ENCODE measurements at regions not wholly inside any gene's neighbourhood (a gene's known extent, or its start where the extent isn't known, plus 50 kb on each side); places are given as distances from the start of the nearest gene placed in this dataset.
"Not testable (repeated sequence)": the region's sequence is repeated elsewhere in the genome, so short reads cannot be mapped to it uniquely, and the experiment has no call there.

DNA sequence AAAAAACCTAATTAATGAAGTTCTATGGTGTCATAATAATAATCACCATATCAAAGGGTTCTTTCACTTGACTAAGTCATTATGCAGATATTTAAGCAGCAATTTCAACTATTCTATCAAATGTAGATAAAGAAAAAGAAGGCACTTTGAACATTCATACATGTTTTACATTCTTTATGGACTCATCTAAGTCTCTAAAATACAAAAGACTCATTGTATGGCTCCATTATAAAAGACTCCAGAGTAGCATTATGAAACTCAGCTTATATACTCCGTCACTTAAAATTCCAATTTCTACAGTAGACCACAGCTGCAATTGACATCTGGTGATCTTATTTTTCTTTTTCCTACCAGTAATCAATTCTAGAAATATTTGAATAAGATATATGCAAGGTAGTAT lies 173.5 kb upstream of the KIF2B start:
- DNase-seq (ENCODE audit: low read depth) = no peak
- in situ Hi-C loops (cut with HindIII; ENCODE audit: low pct_unique_long_range_greater_than_20kb, low sequenced_read_pairs) = no loop called here

DNA sequence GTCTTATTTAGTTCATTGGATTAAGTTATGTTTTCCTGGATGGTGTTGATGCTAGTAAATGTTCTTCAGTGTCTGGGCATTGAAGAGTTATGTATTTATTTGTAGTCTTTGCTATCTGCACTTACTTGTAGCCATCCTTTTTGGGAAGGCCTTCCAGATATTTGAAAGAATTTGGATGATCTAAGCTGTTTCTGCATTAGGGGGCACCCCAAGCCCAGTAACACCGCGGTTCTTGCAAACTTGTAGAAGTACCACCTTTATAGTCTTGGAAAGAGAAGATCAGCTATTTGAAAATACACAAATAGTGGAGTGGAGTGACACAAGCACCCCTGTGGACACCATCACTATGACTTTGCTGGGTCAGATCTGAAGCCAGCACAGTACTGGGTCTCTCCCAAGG lies 175.9 kb upstream of the KIF2B start:
- no peak for DNase-seq (ENCODE audit: low read depth)
- in situ Hi-C loops (cut with HindIII; ENCODE audit: low pct_unique_long_range_greater_than_20kb, low sequenced_read_pairs) = no loop called here

DNA sequence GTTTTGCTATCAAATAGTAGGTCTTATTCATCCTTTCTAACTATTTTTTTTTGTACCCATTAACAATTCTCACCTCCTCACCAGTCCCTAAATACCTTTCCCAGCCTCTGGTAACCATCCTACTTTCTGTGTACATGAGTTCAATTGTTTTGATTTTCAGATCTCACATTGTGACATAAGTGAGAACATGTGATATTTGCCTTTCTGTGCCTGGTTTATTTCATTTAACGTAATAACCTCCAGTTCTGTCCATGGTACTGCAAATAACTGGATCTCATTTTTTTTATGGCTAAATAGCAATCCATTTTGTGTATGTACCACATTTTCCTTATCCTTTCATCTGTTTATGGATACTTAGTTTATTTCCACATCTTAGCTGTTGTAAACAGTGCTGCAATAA lies 181.9 kb upstream of the KIF2B start:
- in situ Hi-C loops (cut with HindIII; ENCODE audit: low pct_unique_long_range_greater_than_20kb, low sequenced_read_pairs) = no loop called here
- no peak for DNase-seq (ENCODE audit: low read depth)

DNA sequence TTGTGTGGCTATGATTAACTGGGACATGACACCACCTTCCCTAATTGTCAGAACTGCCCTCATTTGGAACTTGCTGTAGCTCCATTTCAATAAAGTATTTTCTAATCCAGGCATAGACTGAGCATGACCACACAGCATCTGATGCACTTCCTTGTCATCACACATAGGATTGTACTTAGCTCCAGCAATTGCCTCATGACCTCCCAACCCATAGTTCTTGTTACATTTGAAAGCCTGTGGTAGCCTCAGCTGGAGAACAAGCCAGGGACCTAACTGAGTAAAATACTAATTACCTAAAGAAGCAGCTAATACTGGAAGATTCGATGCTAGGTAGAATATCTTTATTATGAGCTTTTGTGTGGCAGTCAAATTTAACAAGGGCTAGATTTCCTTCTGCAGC lies 187.3 kb upstream of the KIF2B start:
- DNase-seq (ENCODE audit: low read depth) = no peak
- in situ Hi-C loops (cut with HindIII; ENCODE audit: low pct_unique_long_range_greater_than_20kb, low sequenced_read_pairs) = no loop called here

DNA sequence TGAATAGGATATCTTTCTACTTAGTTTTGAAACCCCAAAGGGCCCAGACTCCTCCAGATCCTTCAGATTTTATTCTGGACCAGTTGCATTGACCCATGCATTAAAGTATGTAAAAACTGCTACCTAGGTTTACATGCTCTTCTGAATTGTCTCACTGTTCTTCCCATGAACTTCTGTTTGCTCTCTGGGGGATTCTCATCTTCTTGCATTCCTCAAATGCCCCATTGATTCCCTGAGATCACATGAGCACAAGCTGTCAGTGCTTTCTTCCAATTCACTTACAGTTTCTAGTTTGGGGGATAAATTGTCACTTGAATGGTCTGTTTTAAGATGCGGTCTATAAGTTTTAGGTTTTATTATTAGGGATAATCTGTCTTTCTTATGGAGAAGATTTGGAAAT lies 188.9 kb upstream of the KIF2B start:
- in situ Hi-C loops (cut with HindIII; ENCODE audit: low pct_unique_long_range_greater_than_20kb, low sequenced_read_pairs) = no loop called here
- no peak for DNase-seq (ENCODE audit: low read depth)

DNA sequence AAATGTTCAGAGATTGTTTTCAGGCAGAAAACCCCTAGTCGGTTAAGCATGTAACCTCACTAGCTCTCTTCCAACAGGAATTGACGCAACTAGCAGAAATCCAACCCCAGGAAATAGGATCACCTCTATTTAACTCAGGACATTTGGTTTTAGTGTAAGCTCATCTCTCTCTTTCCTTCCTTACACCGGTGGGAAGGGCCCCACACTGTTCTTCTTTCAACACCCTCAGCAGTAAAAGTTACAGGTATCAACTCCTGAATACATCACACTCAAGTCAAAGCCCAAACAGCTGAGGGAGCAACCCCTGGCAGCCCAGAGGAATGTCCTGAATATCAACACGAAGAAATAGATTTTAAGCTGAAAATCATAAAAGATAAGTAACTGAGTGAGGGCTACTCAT lies 191.2 kb upstream of the KIF2B start:
- in situ Hi-C loops (cut with HindIII; ENCODE audit: low pct_unique_long_range_greater_than_20kb, low sequenced_read_pairs) = no loop called here
- DNase-seq (ENCODE audit: low read depth) = no peak

DNA sequence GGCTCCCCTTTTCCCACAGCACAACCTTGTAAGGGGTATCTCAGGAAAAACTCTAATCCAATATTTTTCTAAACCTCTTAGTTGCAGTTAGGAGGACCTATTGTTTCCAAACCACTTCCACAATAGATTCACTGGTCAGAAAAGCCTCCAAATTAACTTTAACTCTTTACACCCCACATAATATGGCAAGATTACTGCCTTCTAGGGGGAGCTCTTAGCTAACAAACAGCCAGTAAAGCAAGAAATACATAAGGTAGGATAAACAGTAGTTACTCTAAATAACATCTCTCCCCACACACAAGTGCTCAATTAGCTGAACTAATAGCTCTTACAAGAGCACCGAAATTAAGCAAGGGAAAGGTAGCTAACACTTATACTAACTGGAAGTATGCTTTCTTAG lies 192.1 kb upstream of the KIF2B start:
- no peak for DNase-seq (ENCODE audit: low read depth)
- in situ Hi-C loops (cut with HindIII; ENCODE audit: low pct_unique_long_range_greater_than_20kb, low sequenced_read_pairs) = no loop called here

DNA sequence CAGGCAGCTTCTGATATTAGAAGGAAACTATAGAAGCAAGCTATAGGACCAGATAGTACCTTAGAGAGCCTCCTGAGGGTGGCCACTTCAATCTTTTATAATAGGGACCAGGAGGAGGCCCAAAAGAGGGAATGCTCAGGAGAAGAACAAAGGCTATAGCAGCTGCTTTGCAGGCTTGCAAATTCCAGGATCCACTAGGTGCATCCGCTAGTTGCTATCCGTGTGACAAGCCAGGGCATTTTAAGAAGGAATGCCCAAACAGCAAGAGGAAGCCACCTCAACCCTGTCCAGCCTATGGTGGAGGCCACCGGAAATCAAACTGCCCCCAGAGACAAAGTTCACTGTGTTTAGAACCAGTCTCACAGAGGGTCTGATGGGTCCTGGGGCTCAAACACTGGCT lies 192.6 kb upstream of the KIF2B start:
- in situ Hi-C loops (cut with HindIII; ENCODE audit: low pct_unique_long_range_greater_than_20kb, low sequenced_read_pairs) = no loop called here
- DNase-seq (ENCODE audit: low read depth) = no peak

DNA sequence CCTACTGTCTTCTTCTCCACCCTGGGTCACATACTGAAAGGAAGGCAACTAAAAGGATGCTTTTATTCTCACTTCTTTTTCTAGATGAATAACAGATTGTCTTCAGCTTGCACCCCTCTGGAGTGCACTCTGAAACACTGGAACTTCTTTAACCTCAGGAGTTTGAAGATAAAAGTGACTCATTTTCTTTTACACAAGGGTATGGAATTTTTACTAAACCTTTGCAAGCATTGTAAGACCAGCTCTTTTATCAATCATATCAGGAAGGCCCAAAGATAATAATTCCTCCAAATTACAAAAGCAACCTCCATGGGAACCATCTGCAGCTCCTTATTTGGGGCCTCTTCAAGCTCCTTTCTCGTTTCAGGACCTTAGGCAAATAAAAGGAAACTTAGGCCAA lies 193.5 kb upstream of the KIF2B start:
- in situ Hi-C loops (cut with HindIII; ENCODE audit: low pct_unique_long_range_greater_than_20kb, low sequenced_read_pairs) = no loop called here
- DNase-seq (ENCODE audit: low read depth) = no peak

DNA sequence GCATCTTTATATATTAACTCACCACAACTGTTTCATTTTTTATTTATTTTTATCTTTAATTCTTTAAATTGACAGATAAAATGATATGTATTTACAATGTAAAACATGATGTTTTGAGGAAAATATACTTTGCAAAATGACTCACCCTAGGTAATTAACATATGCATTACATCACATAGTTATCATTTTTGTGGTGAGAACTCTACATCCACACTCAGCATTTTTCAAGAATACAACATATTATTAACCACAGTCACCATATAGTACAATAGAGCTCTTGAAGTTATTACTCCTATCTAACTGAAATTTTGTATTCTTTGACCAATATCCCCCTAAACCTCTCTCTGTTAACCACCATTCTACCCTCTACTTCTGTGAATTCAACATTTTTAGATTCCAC lies 194.7 kb upstream of the KIF2B start:
- peak; percentile 66 for DNase-seq (ENCODE audit: low read depth)
- in situ Hi-C loops (cut with HindIII; ENCODE audit: low pct_unique_long_range_greater_than_20kb, low sequenced_read_pairs) = no loop called here

DNA sequence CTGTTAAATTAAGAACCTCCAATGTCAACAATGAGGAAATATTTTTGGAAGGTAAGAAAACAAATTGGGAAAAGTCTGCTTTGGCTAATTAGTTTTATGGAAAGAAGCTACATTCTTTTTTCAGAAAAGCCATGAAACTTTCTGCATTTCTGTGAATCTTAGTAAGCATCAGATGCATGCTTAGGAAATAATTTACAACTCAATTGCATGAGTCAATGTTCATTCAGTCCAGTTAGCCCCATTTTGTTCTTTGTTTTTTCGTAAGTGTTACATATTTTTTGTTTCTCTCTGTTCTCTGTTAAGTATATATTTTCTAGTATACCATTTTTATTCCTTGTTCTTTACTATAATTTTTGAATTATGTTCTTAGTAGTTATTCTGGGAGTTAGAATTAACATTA lies 195.2 kb upstream of the KIF2B start:
- in situ Hi-C loops (cut with HindIII; ENCODE audit: low pct_unique_long_range_greater_than_20kb, low sequenced_read_pairs) = no loop called here
- DNase-seq (ENCODE audit: low read depth) = peak; percentile 81

DNA sequence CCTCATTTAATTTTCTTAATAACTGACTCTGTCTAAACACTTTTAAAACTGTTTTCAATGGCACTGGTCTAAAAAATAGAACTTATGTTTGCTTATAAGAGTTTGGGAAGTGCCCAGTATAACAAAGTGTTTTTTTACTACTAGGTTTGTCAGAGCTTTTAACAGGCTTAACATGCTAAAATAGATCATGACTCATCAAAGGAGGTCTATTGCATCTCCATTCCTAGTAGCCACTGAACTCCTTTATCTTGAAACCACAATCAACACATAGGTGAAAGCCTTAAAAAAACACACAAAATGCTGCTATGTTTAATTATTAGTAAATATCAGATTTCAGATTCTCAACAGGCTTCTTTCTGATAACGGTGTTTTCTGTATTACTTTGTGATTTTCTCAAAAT lies 196.4 kb upstream of the KIF2B start:
- DNase-seq (ENCODE audit: low read depth) = peak; percentile 72
- in situ Hi-C loops (cut with HindIII; ENCODE audit: low pct_unique_long_range_greater_than_20kb, low sequenced_read_pairs) = no loop called here

DNA sequence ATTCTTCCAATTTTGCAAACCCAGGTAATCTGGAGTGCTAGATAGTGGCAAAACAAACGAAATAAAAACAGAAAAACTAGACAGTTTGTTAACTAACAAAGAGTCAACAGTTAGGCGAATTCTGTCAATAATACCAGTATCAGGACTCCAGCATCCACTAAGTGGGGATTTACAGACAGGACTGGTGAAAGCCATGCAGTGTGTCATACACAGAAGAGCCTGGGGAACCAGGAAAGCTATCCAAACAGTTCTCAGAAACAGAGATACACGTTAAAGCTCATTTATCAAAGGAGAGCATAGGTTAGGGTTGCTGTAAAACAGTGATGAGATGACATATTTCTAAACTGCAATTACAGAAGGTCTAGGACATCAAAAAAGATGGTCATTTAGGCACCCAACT lies 203.7 kb upstream of the KIF2B start:
- in situ Hi-C loops (cut with HindIII; ENCODE audit: low pct_unique_long_range_greater_than_20kb, low sequenced_read_pairs) = no loop called here
- no peak for DNase-seq (ENCODE audit: low read depth)

DNA sequence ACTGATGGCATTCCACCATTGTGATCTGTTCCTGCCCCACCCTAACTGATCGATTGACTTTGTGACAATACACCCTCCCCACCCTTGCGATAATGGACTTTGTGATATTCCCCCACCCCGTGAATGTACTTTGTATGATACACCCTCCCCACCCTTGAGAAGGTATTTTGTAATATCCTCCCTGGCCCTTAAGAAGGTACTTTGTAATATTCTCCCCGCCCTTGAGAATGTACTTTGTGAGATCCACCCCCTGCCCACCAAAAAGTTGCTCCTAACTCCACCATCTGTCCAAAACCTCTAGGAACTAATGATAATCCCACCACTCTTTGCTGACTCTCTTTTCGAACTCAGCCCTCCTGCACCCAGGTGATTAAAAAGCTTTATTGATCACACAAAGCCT lies 214.5 kb upstream of the KIF2B start:
- in situ Hi-C loops (cut with HindIII; ENCODE audit: low pct_unique_long_range_greater_than_20kb, low sequenced_read_pairs); DNase-seq (ENCODE audit: low read depth): not testable (repeated sequence)

DNA sequence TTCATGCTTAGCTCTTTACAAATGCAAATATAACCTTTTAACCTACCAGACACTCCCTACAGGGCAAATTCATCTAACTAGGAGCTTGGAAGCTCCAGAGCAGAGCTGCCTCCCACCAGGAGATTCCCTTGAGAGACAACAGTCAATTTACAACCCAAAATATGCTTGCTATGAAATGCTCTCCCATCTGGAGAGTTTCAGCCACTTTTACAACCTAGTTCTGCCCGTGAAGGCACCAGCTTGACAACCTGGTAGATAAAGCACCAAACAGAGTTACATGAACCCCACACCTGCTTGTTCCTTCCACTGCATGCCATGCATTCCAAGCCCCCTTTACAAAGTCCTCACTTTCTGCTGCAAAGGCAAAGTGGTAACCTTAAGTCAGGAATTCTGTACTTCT lies 215.3 kb upstream of the KIF2B start:
- no peak for DNase-seq (ENCODE audit: low read depth)
- in situ Hi-C loops (cut with HindIII; ENCODE audit: low pct_unique_long_range_greater_than_20kb, low sequenced_read_pairs) = no loop called here

DNA sequence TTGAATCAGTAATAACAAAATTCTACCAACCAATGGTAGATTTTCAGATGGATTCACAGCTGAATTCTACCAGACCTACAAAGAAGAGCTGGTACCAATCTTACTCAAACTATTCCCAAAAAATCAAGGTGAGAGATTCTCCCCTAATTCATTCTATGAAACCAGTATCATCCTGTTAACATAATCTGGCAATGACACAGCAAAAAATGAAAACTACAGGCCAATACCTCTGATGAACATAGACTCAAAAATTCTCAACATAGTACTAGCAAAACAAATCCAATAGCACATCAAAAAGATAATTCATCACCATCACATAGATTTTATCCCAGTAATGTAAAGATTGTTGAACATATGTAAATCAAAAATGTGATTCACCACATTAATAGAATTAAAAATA lies 234.4 kb upstream of the KIF2B start:
- DNase-seq (ENCODE audit: low read depth) = no peak
- in situ Hi-C loops (cut with HindIII; ENCODE audit: low pct_unique_long_range_greater_than_20kb, low sequenced_read_pairs) = no loop called here

DNA sequence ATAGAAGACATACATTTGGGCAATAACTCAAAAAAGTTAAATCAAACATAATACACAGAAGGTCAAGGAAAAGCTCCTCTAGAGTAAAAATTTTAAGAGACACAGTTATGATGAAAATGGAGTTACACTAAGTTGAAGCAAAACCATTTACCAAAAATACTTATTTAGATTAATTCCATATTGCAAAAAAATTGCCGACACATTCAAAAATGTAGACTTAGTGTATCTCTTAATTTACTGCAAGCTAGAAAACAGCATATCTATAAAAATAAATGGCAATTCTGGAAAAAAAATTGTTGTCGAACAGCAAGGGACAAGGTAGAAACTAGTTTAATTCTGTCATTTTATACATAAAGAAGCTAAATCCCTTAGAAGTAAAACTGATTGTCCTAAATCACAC lies 248.7 kb upstream of the KIF2B start:
- in situ Hi-C loops (cut with HindIII; ENCODE audit: low pct_unique_long_range_greater_than_20kb, low sequenced_read_pairs) = no loop called here

DNA sequence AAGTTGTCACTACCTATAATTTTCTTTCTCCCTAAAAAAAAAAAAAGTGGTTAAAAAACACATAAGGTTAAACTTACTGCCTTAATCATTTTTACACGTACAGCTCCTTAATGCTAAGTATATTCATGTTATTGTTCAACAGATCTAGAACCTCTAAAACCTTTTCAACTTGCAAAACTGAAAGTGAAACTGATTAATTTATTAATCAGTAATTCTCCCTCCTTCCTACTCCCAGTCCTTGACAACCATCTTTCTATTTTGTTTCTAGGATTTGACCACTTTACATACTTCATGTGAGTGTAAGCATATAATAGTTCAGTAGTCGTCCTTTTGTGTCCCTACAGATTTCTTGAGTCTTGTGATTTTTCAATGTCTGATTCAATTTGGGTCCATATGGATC lies 251.4 kb upstream of the KIF2B start:
- in situ Hi-C loops (cut with HindIII; ENCODE audit: low pct_unique_long_range_greater_than_20kb, low sequenced_read_pairs) = no loop called here
- peak; percentile 24 for DNase-seq (ENCODE audit: low read depth)

More for the DNA sequence above, 248.7 kb upstream of the KIF2B start:
- DNase-seq (ENCODE audit: low read depth) = no peak

DNA sequence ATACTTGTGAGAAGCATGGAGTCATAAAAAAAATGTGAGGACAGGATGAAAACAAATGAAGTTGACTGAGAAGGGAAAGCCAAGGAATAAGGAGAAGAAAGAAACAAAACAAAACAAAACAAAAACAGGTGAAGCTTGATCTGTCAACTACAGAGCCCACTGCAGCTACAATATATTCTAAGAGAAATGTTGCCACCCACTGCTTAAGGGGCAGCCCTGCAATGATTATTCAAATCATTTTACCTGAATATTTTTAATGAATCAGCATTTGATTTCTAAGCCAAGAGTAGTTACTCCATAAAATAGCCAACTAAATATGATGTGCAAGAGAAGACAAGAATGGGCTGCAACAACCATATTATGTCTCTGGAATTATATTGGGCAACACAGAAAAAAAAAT lies 252.0 kb upstream of the KIF2B start:
- peak; percentile 13 for DNase-seq (ENCODE audit: low read depth)
- in situ Hi-C loops (cut with HindIII; ENCODE audit: low pct_unique_long_range_greater_than_20kb, low sequenced_read_pairs) = no loop called here

DNA sequence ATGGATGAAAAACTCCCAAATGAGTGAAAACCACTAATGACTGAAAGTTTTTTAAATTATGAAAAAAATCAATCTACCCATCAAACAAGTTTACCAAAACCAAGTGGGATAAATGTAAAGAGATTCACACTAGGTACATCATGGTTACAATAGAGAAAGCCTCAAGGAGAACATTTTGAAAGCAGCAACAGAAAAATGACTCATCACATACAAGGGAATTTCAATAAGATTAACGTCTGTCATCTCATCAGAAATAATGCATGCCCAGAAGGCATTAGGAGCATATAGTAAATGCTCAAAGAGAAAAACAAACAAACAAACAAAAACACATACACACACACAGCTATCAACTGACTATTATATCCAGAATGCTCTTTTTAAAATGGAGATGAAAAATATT lies 261.8 kb upstream of the KIF2B start:
- in situ Hi-C loops (cut with HindIII; ENCODE audit: low pct_unique_long_range_greater_than_20kb, low sequenced_read_pairs) = no loop called here

DNA sequence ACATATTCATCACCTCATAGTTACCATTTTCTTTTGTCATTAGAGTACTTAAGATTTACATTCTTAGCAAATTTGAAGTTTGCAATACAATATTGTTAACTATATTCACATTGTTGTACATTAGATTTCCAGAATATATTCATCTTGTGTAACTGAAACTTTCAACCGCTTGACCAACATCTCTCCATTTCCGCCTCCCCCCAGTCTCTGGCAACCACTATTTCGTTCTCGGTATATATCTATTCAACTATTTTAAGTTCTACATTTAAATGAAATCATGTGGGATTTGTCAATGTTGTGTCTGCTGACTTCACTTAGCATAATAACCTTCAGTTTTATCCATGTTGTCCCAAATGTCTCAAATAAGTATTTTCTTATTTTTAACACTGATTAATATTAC lies 274.5 kb upstream of the KIF2B start:
- in situ Hi-C loops (cut with HindIII; ENCODE audit: low pct_unique_long_range_greater_than_20kb, low sequenced_read_pairs) = no loop called here

More for the DNA sequence above, 261.8 kb upstream of the KIF2B start:
- DNase-seq (ENCODE audit: low read depth) = no peak

More for the DNA sequence above, 274.5 kb upstream of the KIF2B start:
- no peak for DNase-seq (ENCODE audit: low read depth)

All from Caki2 (cell line).